ENCODE measurements at regions not wholly inside any gene's neighbourhood (a gene's known extent, or its start where the extent isn't known, plus 50 kb on each side); places are given as distances from the start of the nearest gene placed in this dataset.

GRCh38 chr11:35876786-35877185, 67.1 kb upstream of the LDLRAD3 start:
- no peaks in the 10 kb centered on the region for H3K9me2 ChIP-seq
- POLR2A ChIA-PET, result no interaction called here
- no peaks in the 10 kb centered on the region for H3K79me2 ChIP-seq (ENCODE audit: insufficient read depth)
- no peaks in the 10 kb centered on the region for H3F3A ChIP-seq (replicated peaks; ENCODE audit: insufficient read depth)
- DNase-seq, result no peak
- H3K4me2 ChIP-seq, result no peak overlapping the region
- no peak for TF ChIP-seq FOXJ3 (CRISPR knock-in tag; IDR thresholded peaks at IDR 0.05)
- TF ChIP-seq MAX (IDR thresholded peaks at IDR 0.05; ENCODE audit: low read depth), result no peak
- TF ChIP-seq FOXM1 (IDR thresholded peaks at IDR 0.05; ENCODE audit: low read depth), result no peak
- no peak for TF ChIP-seq CHD2 (IDR thresholded peaks at IDR 0.05; ENCODE audit: low read length, partially characterized antibody)
- no peak for TF ChIP-seq MXI1 (IDR thresholded peaks at IDR 0.05; ENCODE audit: low read depth, low read length)
- no peak for TF ChIP-seq IRF3 (IDR thresholded peaks at IDR 0.05; ENCODE audit: low read depth, low read length)
- TF ChIP-seq MEF2A (IDR thresholded peaks at IDR 0.05; ENCODE audit: borderline replicate concordance, low read depth), result no peak
- TF ChIP-seq, protein P1, sequence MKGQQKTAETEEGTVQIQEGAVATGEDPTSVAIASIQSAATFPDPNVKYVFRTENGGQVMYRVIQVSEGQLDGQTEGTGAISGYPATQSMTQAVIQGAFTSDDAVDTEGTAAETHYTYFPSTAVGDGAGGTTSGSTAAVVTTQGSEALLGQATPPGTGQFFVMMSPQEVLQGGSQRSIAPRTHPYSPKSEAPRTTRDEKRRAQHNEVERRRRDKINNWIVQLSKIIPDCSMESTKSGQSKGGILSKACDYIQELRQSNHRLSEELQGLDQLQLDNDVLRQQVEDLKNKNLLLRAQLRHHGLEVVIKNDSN (IDR thresholded peaks at IDR 0.05; ENCODE audit: borderline replicate concordance, low read depth), result no peak
- TF ChIP-seq, protein P2, sequence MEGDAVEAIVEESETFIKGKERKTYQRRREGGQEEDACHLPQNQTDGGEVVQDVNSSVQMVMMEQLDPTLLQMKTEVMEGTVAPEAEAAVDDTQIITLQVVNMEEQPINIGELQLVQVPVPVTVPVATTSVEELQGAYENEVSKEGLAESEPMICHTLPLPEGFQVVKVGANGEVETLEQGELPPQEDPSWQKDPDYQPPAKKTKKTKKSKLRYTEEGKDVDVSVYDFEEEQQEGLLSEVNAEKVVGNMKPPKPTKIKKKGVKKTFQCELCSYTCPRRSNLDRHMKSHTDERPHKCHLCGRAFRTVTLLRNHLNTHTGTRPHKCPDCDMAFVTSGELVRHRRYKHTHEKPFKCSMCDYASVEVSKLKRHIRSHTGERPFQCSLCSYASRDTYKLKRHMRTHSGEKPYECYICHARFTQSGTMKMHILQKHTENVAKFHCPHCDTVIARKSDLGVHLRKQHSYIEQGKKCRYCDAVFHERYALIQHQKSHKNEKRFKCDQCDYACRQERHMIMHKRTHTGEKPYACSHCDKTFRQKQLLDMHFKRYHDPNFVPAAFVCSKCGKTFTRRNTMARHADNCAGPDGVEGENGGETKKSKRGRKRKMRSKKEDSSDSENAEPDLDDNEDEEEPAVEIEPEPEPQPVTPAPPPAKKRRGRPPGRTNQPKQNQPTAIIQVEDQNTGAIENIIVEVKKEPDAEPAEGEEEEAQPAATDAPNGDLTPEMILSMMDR (IDR thresholded peaks at IDR 0.05), result no peak
- TF ChIP-seq RXRA (IDR thresholded peaks at IDR 0.05; ENCODE audit: borderline replicate concordance, low read depth), result no peak
- no peak for TF ChIP-seq TCF12 (IDR thresholded peaks at IDR 0.05)
- no peak for TF ChIP-seq RFX5 (IDR thresholded peaks at IDR 0.05; ENCODE audit: low read length)
- no peak for TF ChIP-seq EZH2phosphoT487 (IDR thresholded peaks at IDR 0.05; ENCODE audit: borderline replicate concordance, low read depth)
- TF ChIP-seq TEAD4 (IDR thresholded peaks at IDR 0.05; ENCODE audit: borderline replicate concordance, insufficient read depth), result no peak
- H3K27me3 ChIP-seq (ENCODE audit: insufficient read depth), result peaks cover 6% of the 10 kb centered on the region; the same call in 1 of the 2 replicates
- no peaks in the 10 kb centered on the region for H3K9me3 ChIP-seq
- H3K4me1 ChIP-seq (ENCODE audit: control insufficient read depth in 1 of 2, insufficient read depth in 2 of 2, low read depth in 1 of 2, low read length in 1 of 2), result no peaks in the 10 kb centered on the region; a peak in 1 of 4 replicates
- no peak overlapping the region for H3K27ac ChIP-seq (ENCODE audit: low read depth in 2 of 2, low read length in 1 of 2)
- H4K20me1 ChIP-seq (ENCODE audit: insufficient read depth), result no peaks in the 10 kb centered on the region
- no peak overlapping the region for H3K4me3 ChIP-seq (ENCODE audit: low read depth in 2 of 2, low read length in 1 of 2)
- CTCF ChIA-PET, result interaction anchor here (0.7 to 1.7 kb wide), 3 partner anchors 55 to 261 kb away, joined by 3 to 4 read pairs (median 3); no protein-coding TSS in a partner anchor
- H3K36me3 ChIP-seq (replicated peaks in 1 of 2; ENCODE audit: control insufficient read depth in 1 of 2, insufficient read depth in 2 of 2, low read length in 1 of 2), result no peaks in the 10 kb centered on the region
- no peak overlapping the region for H2AFZ ChIP-seq (ENCODE audit: low read depth)
- WGBS (ENCODE audit: low lambda C conversion rate), result 60% methylated on average over 4 of the region's 4 CpGs
- H3K9ac ChIP-seq, result no peak overlapping the region

- Histone ChIP-seq H3K9me3 (no peaks in the 10 kb centered on the region), H3K4me3 (ENCODE audit: low read depth in 2 of 2, low read length in 1 of 2) (no peak overlapping the region), H3K27me3 (ENCODE audit: insufficient read depth) (no peaks in the 10 kb centered on the region; the same call in 1 of the 2 replicates), H2AFZ (ENCODE audit: low read depth) (no peak overlapping the region), H3K4me2 (no peak overlapping the region), H3K79me2 (ENCODE audit: insufficient read depth) (no peaks in the 10 kb centered on the region), H3K4me1 (ENCODE audit: control insufficient read depth in 1 of 2, insufficient read depth in 2 of 2, low read depth in 1 of 2, low read length in 1 of 2) (no peaks in the 10 kb centered on the region; a peak in 1 of 4 replicates), H3K9ac (no peak overlapping the region), H3K27ac (ENCODE audit: low read depth in 2 of 2, low read length in 1 of 2) (no peak overlapping the region), H3K36me3 (replicated peaks in 1 of 2; ENCODE audit: control insufficient read depth in 1 of 2, insufficient read depth in 2 of 2, low read length in 1 of 2) (no peaks in the 10 kb centered on the region), H4K20me1 (ENCODE audit: insufficient read depth) (no peaks in the 10 kb centered on the region), H3F3A (replicated peaks; ENCODE audit: insufficient read depth) (no peaks in the 10 kb centered on the region), H3K9me2 (no peaks in the 10 kb centered on the region)
- ChIA-PET CTCF (no interaction called here), POLR2A (no interaction called here)
- TF ChIP-seq IRF3 (IDR thresholded peaks at IDR 0.05; ENCODE audit: low read depth, low read length) (no peak), JUND (IDR thresholded peaks at IDR 0.05) (no peak)
- no peak for DNase-seq
- WGBS (ENCODE audit: low lambda C conversion rate), result 42% methylated on average over 3 of the region's 3 CpGs
These were observed 65.1 kb upstream of the LDLRAD3 start for GRCh38 chr11:35878741-35879140.
